ENCODE measurements at regions not wholly inside any gene's neighbourhood (a gene's known extent, or its start where the extent isn't known, plus 50 kb on each side); places are given as distances from the start of the nearest gene placed in this dataset.

GRCh38 chr21:35645991-35646390, 414.3 kb downstream of the SETD4 start:
- H3K4me3 ChIP-seq (ENCODE audit: low read depth, low read length), result no peak overlapping the region
- no peak for DNase-seq (ENCODE audit: low read depth)
- TF ChIP-seq MAX (IDR thresholded peaks at IDR 0.05; ENCODE audit: low read depth, low read length) (no peak), MYC (IDR thresholded peaks at IDR 0.05; ENCODE audit: low read depth, low read length) (no peak), POLR2A (IDR thresholded peaks at IDR 0.05; ENCODE audit: extremely low read depth, insufficient read length) (no peak), CTCF (IDR thresholded peaks at IDR 0.05; ENCODE audit: low read depth, low read length) (no peak)

- no peak for TF ChIP-seq POLR2A (IDR thresholded peaks at IDR 0.05; ENCODE audit: extremely low read depth, insufficient read length)
- TF ChIP-seq CTCF (IDR thresholded peaks at IDR 0.05; ENCODE audit: low read depth, low read length), result no peak
- TF ChIP-seq MAX (IDR thresholded peaks at IDR 0.05; ENCODE audit: low read depth, low read length), result no peak
- no peak for TF ChIP-seq MYC (IDR thresholded peaks at IDR 0.05; ENCODE audit: low read depth, low read length)
- H3K4me3 ChIP-seq (ENCODE audit: low read depth, low read length), result no peak overlapping the region
- DNase-seq (ENCODE audit: low read depth), result no peak
Observed at GRCh38 chr21:35644523-35644922, 415.8 kb downstream of the SETD4 start.

- no peak overlapping the region for H3K4me3 ChIP-seq (ENCODE audit: low read depth, low read length)
- no peak for DNase-seq (ENCODE audit: low read depth)
- no peak for TF ChIP-seq MYC (IDR thresholded peaks at IDR 0.05; ENCODE audit: low read depth, low read length)
- no peak for TF ChIP-seq MAX (IDR thresholded peaks at IDR 0.05; ENCODE audit: low read depth, low read length)
- TF ChIP-seq CTCF (IDR thresholded peaks at IDR 0.05; ENCODE audit: low read depth, low read length), result no peak
- no peak for TF ChIP-seq POLR2A (IDR thresholded peaks at IDR 0.05; ENCODE audit: extremely low read depth, insufficient read length)
Observed at GRCh38 chr21:35643176-35643575, 417.1 kb downstream of the SETD4 start.

GRCh38 chr21:35641271-35642016, 418.9 kb downstream of the SETD4 start:
- no peak overlapping the region for H3K4me3 ChIP-seq (ENCODE audit: low read depth, low read length)
- no peak for DNase-seq (ENCODE audit: low read depth)
- TF ChIP-seq POLR2A (IDR thresholded peaks at IDR 0.05; ENCODE audit: extremely low read depth, insufficient read length) (no peak), MAX (IDR thresholded peaks at IDR 0.05; ENCODE audit: low read depth, low read length) (no peak), CTCF (IDR thresholded peaks at IDR 0.05; ENCODE audit: low read depth, low read length) (no peak), MYC (IDR thresholded peaks at IDR 0.05; ENCODE audit: low read depth, low read length) (no peak)

GRCh38 chr21:35637431-35637830, 422.9 kb downstream of the SETD4 start:
- no peak for DNase-seq (ENCODE audit: low read depth)
- TF ChIP-seq MAX (IDR thresholded peaks at IDR 0.05; ENCODE audit: low read depth, low read length), result no peak
- TF ChIP-seq MYC (IDR thresholded peaks at IDR 0.05; ENCODE audit: low read depth, low read length), result no peak
- TF ChIP-seq POLR2A (IDR thresholded peaks at IDR 0.05; ENCODE audit: extremely low read depth, insufficient read length), result no peak
- no peak for TF ChIP-seq CTCF (IDR thresholded peaks at IDR 0.05; ENCODE audit: low read depth, low read length)
- H3K4me3 ChIP-seq (ENCODE audit: low read depth, low read length), result no peak overlapping the region
